Endothelial cell of umbilical vein (primary cell): ENCODE measurements at regions not wholly inside any gene's neighbourhood (a gene's known extent, or its start where the extent isn't known, plus 50 kb on each side); places are given as distances from the start of the nearest gene placed in this dataset.

ENCODE experiments used
- BruUV-seq: library from RNA; stranded (reverse); fragments of 400-500 nt; replicated peaks from 2 replicates; lab custom pipeline; 2021; lab: Mats Ljungman, UMichigan
- CTCF ChIA-PET: fragments of 300-600, 350-600 bp; sonication (Branson Sonifier 250); formaldehyde crosslinking; loops from one replicate; lab custom pipeline; 2021; ENCODE audit warnings: antibody characterized with exemption, inconsistent platforms; lab: Charles Lee
- POLR2A ChIA-PET: fragments of 300-600, 350-600 bp; sonication (Branson Sonifier 250); formaldehyde crosslinking; loops from one replicate; lab custom pipeline; 2021; ENCODE audit warnings: antibody characterized with exemption, inconsistent platforms; lab: Charles Lee
- DNase-seq: peaks from one replicate; pipeline ENCODE4 v3.0.0-alpha.2; 2011; ENCODE audit warnings: low read depth, low spot score
- FAIRE-seq: peaks from 2 replicates; lab custom pipeline; 2011; peaks lifted over from hg19 to GRCh38; lab: Jason Lieb, UNC
- H2AFZ ChIP-seq: 2 replicates; pipeline ENCODE4 v1.6.0; 2012; ENCODE audit warnings: low read depth, low read length, control low read depth, inconsistent platforms
- H3K27ac ChIP-seq: 2 replicates; pipeline ENCODE4 v1.5.1; 2011; ENCODE audit warnings: low read depth, mild to moderate bottlenecking, control low read depth, low read length, moderate library complexity; ENCODE audit not compliant: insufficient read depth
- H3K27me3 ChIP-seq, 2 experiments: 2 replicates each; pipeline versions ENCODE4 v1.6.0 to v1.6.1; 2011; ENCODE audit warnings: low read length in 2 of 2, mixed read lengths in 1 of 2; ENCODE audit not compliant: control insufficient read depth in 2 of 2, insufficient read depth in 2 of 2
- H3K36me3 ChIP-seq, 2 experiments: 2 replicates in 1 of 2; 3 replicates in 1 of 2; pipeline ENCODE4 v1.5.1; 2011; ENCODE audit warnings: low read length in 2 of 2, mild to moderate bottlenecking in 1 of 2, moderate library complexity in 1 of 2; ENCODE audit not compliant: control insufficient read depth in 2 of 2, insufficient read depth in 2 of 2; ENCODE audit errors: extremely low read depth in 1 of 2
- H3K4me1 ChIP-seq: 3 replicates; pipeline ENCODE4 v1.5.1; 2011; ENCODE audit warnings: mild to moderate bottlenecking, low read length; ENCODE audit not compliant: control insufficient read depth, insufficient read depth; ENCODE audit errors: extremely low read depth
- H3K4me2 ChIP-seq: 2 replicates; pipeline ENCODE4 v1.6.1; 2011; ENCODE audit warnings: low read length, control low read depth, mixed read lengths; ENCODE audit not compliant: insufficient read depth
- H3K4me3 ChIP-seq, 3 experiments: fragments of 200-600 bp in 1 of 3; sonication (generic), shearing (Covaris generic) in 1 of 3; replicated peaks in 1 of 3; 2 replicates each; pipeline ENCODE4 v1.5.1; 2011 to 2016; ENCODE audit warnings: control low read depth in 3 of 3, low read length in 3 of 3, mild to moderate bottlenecking in 2 of 3, inconsistent platforms in 1 of 3, low read depth in 1 of 3, moderate library complexity in 1 of 3; ENCODE audit not compliant: insufficient read depth in 1 of 3
- H3K79me2 ChIP-seq: 2 replicates; pipeline ENCODE4 v1.6.0; 2012; ENCODE audit warnings: low read length, inconsistent platforms; ENCODE audit not compliant: control insufficient read depth, insufficient read depth
- H3K9ac ChIP-seq: replicated peaks from 2 replicates; pipeline ENCODE3; 2011; ENCODE audit warnings: low read length, control low read depth; ENCODE audit not compliant: insufficient read depth; ENCODE audit errors: extremely low read depth
- H3K9me1 ChIP-seq: replicated peaks from 3 replicates; pipeline ENCODE4 v1.6.0; 2011; ENCODE audit warnings: mild to moderate bottlenecking, low read length; ENCODE audit not compliant: control insufficient read depth, insufficient read depth; ENCODE audit errors: extremely low read depth
- H3K9me3 ChIP-seq: replicated peaks from 2 replicates; pipeline ENCODE4 v1.5.1; 2012; ENCODE audit warnings: low read length, inconsistent platforms; ENCODE audit not compliant: control insufficient read depth, insufficient read depth
- H4K20me1 ChIP-seq: replicated peaks from 2 replicates; pipeline ENCODE3; 2011; ENCODE audit warnings: mild to moderate bottlenecking, low read length; ENCODE audit not compliant: control insufficient read depth, insufficient read depth; ENCODE audit errors: extremely low read depth
- CTCF ChIP-seq, 2 donors: IDR thresholded peaks; 1 replicate in 1 of 2; 2 replicates in 1 of 2; pipeline ENCODE4 v1.5.1; 2011; ENCODE audit warnings: low read length in 2 of 2, mild to moderate bottlenecking in 2 of 2, moderate library complexity in 2 of 2, control low read depth in 1 of 2, inconsistent platforms in 1 of 2, low read depth in 1 of 2; ENCODE audit not compliant: insufficient read depth in 1 of 2; ENCODE audit errors: extremely low read depth in 1 of 2
- EZH2 ChIP-seq: IDR thresholded peaks from 2 replicates; pipeline ENCODE4 v1.6.1; 2012; ENCODE audit warnings: borderline replicate concordance, low read depth, mild to moderate bottlenecking, moderate library complexity, low read length, inconsistent platforms; ENCODE audit not compliant: severe bottlenecking
- FOS ChIP-seq: IDR thresholded peaks from 2 replicates; pipeline ENCODE4 v1.6.1; 2011; ENCODE audit warnings: mild to moderate bottlenecking, low read length, moderate library complexity, borderline replicate concordance; ENCODE audit not compliant: insufficient read depth
- GATA2 ChIP-seq: IDR thresholded peaks from 2 replicates; pipeline ENCODE4 v1.7.0; 2011; ENCODE audit warnings: low read depth, mild to moderate bottlenecking, moderate library complexity, mixed read lengths, low read length; ENCODE audit not compliant: insufficient read length, insufficient read depth
- JUN ChIP-seq: IDR thresholded peaks from 2 replicates; pipeline ENCODE4 v1.6.1; 2011; ENCODE audit warnings: borderline replicate concordance, low read depth; ENCODE audit not compliant: insufficient read length, insufficient read depth
- MAX ChIP-seq: IDR thresholded peaks from 2 replicates; pipeline ENCODE4 v1.6.1; 2011; ENCODE audit not compliant: insufficient read depth, insufficient read length
- MYC ChIP-seq: IDR thresholded peaks from one replicate; pipeline ENCODE4 v1.6.1; 2011; ENCODE audit warnings: mild to moderate bottlenecking, low read depth, low read length
- POLR2A ChIP-seq: IDR thresholded peaks from 2 replicates; pipeline ENCODE4 v1.6.1; 2012; ENCODE audit warnings: low read depth, mild to moderate bottlenecking, control low read depth, low read length
- POLR2AphosphoS5 ChIP-seq: IDR thresholded peaks from 2 replicates; pipeline ENCODE4 v1.6.1; 2012; ENCODE audit warnings: low read depth, mild to moderate bottlenecking, control low read depth, low read length, moderate library complexity; ENCODE audit not compliant: insufficient read depth
- dilution Hi-C: fragments of 300-500 bp; cut with MboI; formaldehyde crosslinking; loops from one replicate; pipeline ENCODE4 v1.15.0; 2019; ENCODE audit warnings: low sequenced_read_pairs; ENCODE audit not compliant: extremely low pct_ligation_motif_present
- intact Hi-C: fragments of 100-400 bp; cut with micrococcal nuclease; formaldehyde crosslinking; loops from one replicate; pipeline ENCODE4 v1.10.0; 2022

- Histone ChIP-seq H3K27ac (no peak overlapping the region), H2AFZ (no peak overlapping the region), H3K9me3 (no peaks in the 10 kb centered on the region), H3K27me3 (no peaks in the 10 kb centered on the region), H3K79me2 (no peaks in the 10 kb centered on the region), H4K20me1 (no peaks in the 10 kb centered on the region), H3K9me1 (no peaks in the 10 kb centered on the region), H3K4me2 (no peak overlapping the region), H3K9ac (no peak overlapping the region), H3K36me3 (no peaks in the 10 kb centered on the region), H3K4me1 (no peaks in the 10 kb centered on the region), H3K4me3 (no peak overlapping the region)
- no peak for TF ChIP-seq FOS
- TF ChIP-seq MYC, result no peak
- no peak for TF ChIP-seq POLR2AphosphoS5
- no peak for TF ChIP-seq CTCF (IDR thresholded peaks at IDR 0.05; ENCODE audit: extremely low read depth in 1 of 2, insufficient read depth in 1 of 2, low read depth in 1 of 2, low read length in 2 of 2)
- TF ChIP-seq POLR2A, result no peak
- no peak for TF ChIP-seq MAX
- no peak for TF ChIP-seq JUN
- TF ChIP-seq GATA2, result no peak
- no peak for TF ChIP-seq EZH2
- no peak for FAIRE-seq
- CTCF ChIA-PET, result no interaction called here
- intact Hi-C loops (no loop called here), dilution Hi-C loops (no loop called here)
- no peak for DNase-seq
- POLR2A ChIA-PET, result no interaction called here
- BruUV-seq, result no TSS peak
Measured at GRCh38 chr9:102841376-102841775, 153.8 kb upstream of the CYLC2 start.
